Astrocyte (in vitro differentiated cells and primary cell): ENCODE measurements at regions not wholly inside any gene's neighbourhood (a gene's known extent, or its start where the extent isn't known, plus 50 kb on each side); places are given as distances from the start of the nearest gene placed in this dataset.
"Not testable (repeated sequence)": the region's sequence is repeated elsewhere in the genome, so short reads cannot be mapped to it uniquely, and the experiment has no call there.

Experiments used
- DNase-seq: peaks from one replicate; pipeline ENCODE4 v3.0.0-alpha.2; 2010; ENCODE audit warnings: low read depth
- FAIRE-seq: peaks from 2 replicates; lab custom pipeline; 2011; peaks lifted over from hg19 to GRCh38; lab: Jason Lieb, UNC
- H2AFZ ChIP-seq: 2 replicates; pipeline ENCODE4 v1.6.0; 2012; ENCODE audit warnings: low read depth, low read length, inconsistent platforms
- H3K27ac ChIP-seq: 2 replicates; pipeline ENCODE4 v1.5.1; 2011; ENCODE audit warnings: low read depth, low read length, inconsistent platforms
- H3K27me3 ChIP-seq: 2 replicates; pipeline ENCODE4 v1.6.0; 2011; ENCODE audit warnings: low read length, inconsistent platforms; ENCODE audit not compliant: insufficient read depth
- H3K36me3 ChIP-seq: 2 replicates; pipeline ENCODE4 v1.5.1; 2011; ENCODE audit warnings: low read length, inconsistent platforms; ENCODE audit not compliant: insufficient read depth
- H3K4me1 ChIP-seq: 2 replicates; pipeline ENCODE4 v1.5.1; 2011; ENCODE audit warnings: low read length, inconsistent platforms; ENCODE audit not compliant: insufficient read depth
- H3K4me2 ChIP-seq: 2 replicates; pipeline ENCODE4 v1.6.0; 2012; ENCODE audit warnings: low read length, inconsistent platforms
- H3K4me3 ChIP-seq: 2 replicates; pipeline ENCODE4 v1.5.1; 2011; ENCODE audit warnings: low read depth, mild to moderate bottlenecking, low read length, inconsistent platforms; ENCODE audit not compliant: insufficient read depth
- H3K79me2 ChIP-seq: 2 replicates; pipeline ENCODE4 v1.6.0; 2012; ENCODE audit warnings: mild to moderate bottlenecking, low read length, inconsistent platforms; ENCODE audit not compliant: insufficient read depth
- H3K9ac ChIP-seq: 2 replicates; pipeline ENCODE4 v1.6.0; 2012; ENCODE audit warnings: mild to moderate bottlenecking, low read length, inconsistent platforms
- H3K9me3 ChIP-seq: 2 replicates; pipeline ENCODE4 v1.5.1; 2012; ENCODE audit warnings: low read depth, mild to moderate bottlenecking, low read length, inconsistent platforms; ENCODE audit not compliant: insufficient read depth
- H4K20me1 ChIP-seq: 2 replicates; pipeline ENCODE4 v1.6.0; 2012; ENCODE audit warnings: low read length, inconsistent platforms; ENCODE audit not compliant: insufficient read depth
- H3K27ac Mint-ChIP-seq: one replicate; pipeline ENCODE4 v1.8.0; 2021; ENCODE audit warnings: mild to moderate bottlenecking, mixed read lengths; ENCODE audit not compliant: unreplicated experiment
- H3K27me3 Mint-ChIP-seq: one replicate; pipeline ENCODE4 v1.8.0; 2021; ENCODE audit warnings: low read depth, mixed read lengths; ENCODE audit not compliant: unreplicated experiment
- H3K36me3 Mint-ChIP-seq: one replicate; pipeline ENCODE4 v1.8.0; 2021; ENCODE audit warnings: low read depth, mixed read lengths; ENCODE audit not compliant: unreplicated experiment
- H3K4me1 Mint-ChIP-seq: one replicate; pipeline ENCODE4 v1.8.0; 2021; ENCODE audit warnings: low read depth, mixed read lengths; ENCODE audit not compliant: unreplicated experiment
- H3K4me3 Mint-ChIP-seq: one replicate; pipeline ENCODE4 v1.8.0; 2021; ENCODE audit warnings: mild to moderate bottlenecking, moderate library complexity, mixed read lengths; ENCODE audit not compliant: unreplicated experiment
- H3K9me3 Mint-ChIP-seq: one replicate; pipeline ENCODE4 v1.8.0; 2021; ENCODE audit warnings: mild to moderate bottlenecking, mixed read lengths; ENCODE audit not compliant: unreplicated experiment

DNA sequence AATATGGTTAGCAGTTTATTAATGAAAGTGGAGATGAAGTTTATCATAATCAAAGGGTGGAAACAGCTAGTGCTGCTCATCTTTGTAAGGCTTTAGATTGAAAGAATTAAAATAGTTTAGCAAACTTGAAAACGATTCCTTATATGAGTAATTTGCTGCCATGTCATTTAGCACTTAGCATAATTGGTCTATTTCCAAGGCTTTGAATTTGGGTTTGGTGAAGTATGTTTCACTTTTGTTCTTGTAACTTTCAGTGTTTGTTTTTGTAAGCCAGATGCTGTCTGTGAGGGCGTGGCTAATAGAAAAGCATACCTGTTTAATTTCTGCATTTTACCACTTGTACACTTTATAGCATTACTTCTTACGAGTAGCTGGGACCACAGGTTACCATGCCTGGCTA, 109.5 kb downstream of the LAT start:
- H3K4me1 Mint-ChIP-seq, H3K36me3 Mint-ChIP-seq, H3K79me2 ChIP-seq, H3K9me3 Mint-ChIP-seq, H3K27ac ChIP-seq, H3K36me3 ChIP-seq, H3K27me3 Mint-ChIP-seq, FAIRE-seq, H2AFZ ChIP-seq, H3K27me3 ChIP-seq, H3K4me3 ChIP-seq, H3K9me3 ChIP-seq, H4K20me1 ChIP-seq, H3K27ac Mint-ChIP-seq, DNase-seq, H3K4me2 ChIP-seq, H3K4me1 ChIP-seq, H3K9ac ChIP-seq, H3K4me3 Mint-ChIP-seq: not testable (repeated sequence)

DNA sequence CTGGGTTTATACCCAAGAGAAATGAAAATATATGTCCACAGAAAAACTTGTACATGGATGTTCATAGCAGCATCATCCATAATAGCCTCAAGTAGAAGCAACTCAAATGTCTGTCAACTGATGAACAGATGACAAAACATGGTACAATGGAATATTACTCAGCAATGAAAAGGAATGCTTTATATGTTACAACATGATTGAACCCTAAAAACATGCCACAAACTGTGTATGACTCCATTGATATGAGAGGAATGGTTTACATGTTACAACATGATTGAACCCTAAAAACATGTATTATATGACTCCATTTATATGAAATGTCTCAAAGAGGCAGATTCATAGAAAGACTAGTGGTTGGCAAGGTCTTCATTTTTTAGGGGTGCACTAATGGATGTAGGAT, 104.8 kb downstream of the LAT start:
- not testable (repeated sequence) for H3K27me3 Mint-ChIP-seq, H3K9ac ChIP-seq, H3K27ac Mint-ChIP-seq, H3K9me3 Mint-ChIP-seq, H4K20me1 ChIP-seq, DNase-seq, H3K4me3 Mint-ChIP-seq, H3K4me2 ChIP-seq, H3K4me3 ChIP-seq, H3K4me1 Mint-ChIP-seq, FAIRE-seq, H3K79me2 ChIP-seq, H3K4me1 ChIP-seq, H3K36me3 ChIP-seq, H3K36me3 Mint-ChIP-seq, H2AFZ ChIP-seq, H3K27ac ChIP-seq, H3K27me3 ChIP-seq, H3K9me3 ChIP-seq

DNA sequence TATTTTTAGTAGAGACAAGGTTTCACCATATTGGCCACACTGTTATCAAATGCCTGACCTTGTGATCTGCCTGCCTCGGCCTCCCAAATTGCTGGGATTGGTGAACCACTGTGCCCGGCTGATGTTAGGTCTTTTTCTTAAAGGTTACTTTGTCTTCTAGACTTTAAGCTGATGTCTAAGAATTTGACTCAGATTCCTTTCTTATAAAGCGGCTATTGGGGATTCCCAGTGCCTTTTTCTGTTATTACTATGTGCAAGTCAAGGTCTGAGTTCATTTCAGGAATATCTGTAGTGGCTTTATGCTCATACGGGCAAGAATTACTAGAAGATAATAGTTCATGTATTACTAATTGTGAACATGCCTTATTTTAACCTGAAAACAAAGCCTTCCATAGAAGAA, 102.8 kb downstream of the LAT start:
- H3K27ac Mint-ChIP-seq, H3K27me3 ChIP-seq, DNase-seq, H3K36me3 Mint-ChIP-seq, H2AFZ ChIP-seq, H3K9me3 Mint-ChIP-seq, H3K27me3 Mint-ChIP-seq, FAIRE-seq, H3K4me2 ChIP-seq, H3K4me1 ChIP-seq, H3K4me3 Mint-ChIP-seq, H3K27ac ChIP-seq, H3K4me3 ChIP-seq, H3K36me3 ChIP-seq, H3K4me1 Mint-ChIP-seq, H3K9me3 ChIP-seq, H3K79me2 ChIP-seq, H3K9ac ChIP-seq, H4K20me1 ChIP-seq: not testable (repeated sequence)

DNA sequence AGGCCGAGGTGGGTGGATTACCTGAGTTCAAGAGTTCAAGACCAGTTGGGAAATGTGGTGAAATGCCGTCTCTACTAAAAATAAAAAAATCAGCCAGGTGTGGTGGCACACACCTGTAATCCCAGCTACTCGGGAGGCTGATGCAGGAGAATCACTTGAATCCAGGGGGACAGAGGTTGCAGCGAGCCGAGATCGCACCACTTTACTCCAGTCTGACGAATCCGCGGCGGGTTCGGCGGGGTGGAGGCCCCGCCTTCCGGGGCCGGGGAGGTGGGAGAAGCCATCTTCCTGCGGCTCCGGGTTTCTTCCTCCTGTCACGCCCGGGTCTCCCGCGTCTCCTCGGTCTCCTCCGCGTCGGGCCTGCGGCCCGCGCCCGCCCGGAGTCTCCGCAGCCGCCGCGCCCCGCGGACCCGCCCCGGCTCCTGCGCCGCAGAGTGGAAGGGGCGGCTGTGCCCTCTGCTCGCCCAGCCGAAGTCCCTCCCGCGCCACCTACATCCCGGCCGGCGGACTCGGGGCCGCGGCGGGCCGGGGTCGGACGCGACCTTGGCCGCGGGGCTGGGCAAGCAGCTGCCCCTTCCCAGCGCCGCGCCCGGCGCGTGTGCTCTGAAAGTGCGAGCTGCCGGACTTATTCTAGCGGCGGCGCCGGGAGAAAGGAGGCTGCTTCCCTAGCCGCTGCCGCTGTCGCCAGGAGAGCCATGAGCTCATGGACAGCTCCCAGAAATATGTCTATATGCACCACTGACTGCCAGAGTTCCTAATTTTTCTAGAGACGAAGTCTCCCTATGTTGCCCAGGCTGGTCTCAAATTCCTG, 97.2 kb downstream of the LAT start:
- H3K9me3 ChIP-seq, H3K36me3 Mint-ChIP-seq, H3K4me1 ChIP-seq, H2AFZ ChIP-seq, H3K27me3 Mint-ChIP-seq, H3K36me3 ChIP-seq, H3K79me2 ChIP-seq, H4K20me1 ChIP-seq, FAIRE-seq, H3K4me1 Mint-ChIP-seq, H3K27ac ChIP-seq, H3K27me3 ChIP-seq, H3K27ac Mint-ChIP-seq, H3K9me3 Mint-ChIP-seq, H3K9ac ChIP-seq: not testable (repeated sequence)
- H3K4me3 Mint-ChIP-seq = peak overlapping the region; percentile 78
- Histone ChIP-seq H3K4me3 (peak overlapping the region; percentile 28), H3K4me2 (peak overlapping the region; percentile 67)
- peak; percentile 4 for DNase-seq

DNA sequence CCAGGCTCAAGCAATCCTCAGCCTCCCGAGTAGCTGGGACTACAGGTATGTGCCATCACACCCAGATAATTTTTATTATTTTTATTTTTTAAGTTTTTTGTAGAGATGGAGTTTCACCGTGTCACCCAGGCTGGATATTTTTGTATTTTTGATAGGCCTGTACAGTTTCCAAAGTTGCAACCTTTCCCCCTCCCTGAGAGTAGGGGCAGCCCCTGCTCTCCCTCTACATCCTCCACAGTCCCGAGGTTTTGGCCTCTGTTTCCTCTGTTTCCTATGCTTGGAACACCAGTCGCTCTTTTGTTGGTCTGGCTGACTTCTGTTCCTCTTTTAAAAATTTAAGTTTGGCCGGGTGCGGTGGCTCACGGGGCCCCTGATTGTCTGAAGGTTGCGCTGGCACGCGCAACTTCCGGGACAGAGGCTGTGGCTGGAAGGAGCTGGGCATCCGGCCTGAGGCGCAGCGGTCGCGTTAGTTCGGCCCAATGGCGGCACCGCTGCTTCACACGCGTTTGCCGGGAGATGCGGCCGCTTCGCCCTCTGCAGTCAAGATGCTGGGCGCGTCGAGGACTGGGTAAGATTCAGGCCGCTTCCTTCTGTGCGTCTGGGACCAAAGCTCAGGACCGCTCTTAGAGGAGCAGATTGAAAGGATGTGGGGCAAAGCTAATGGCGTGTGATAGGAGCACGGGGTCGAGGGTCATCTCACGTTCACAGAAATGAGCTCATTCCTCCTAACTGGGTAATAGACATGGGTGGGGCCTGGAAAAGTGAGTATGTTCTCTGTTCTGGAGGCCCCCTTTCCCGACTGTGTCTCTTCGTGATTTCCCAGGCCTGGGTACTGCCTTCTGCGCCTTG, 89.9 kb downstream of the LAT start:
- H3K4me2 ChIP-seq = peak overlapping the region; percentile 65
- not testable (repeated sequence) for H3K36me3 ChIP-seq, H4K20me1 ChIP-seq, H3K4me1 Mint-ChIP-seq, H3K9ac ChIP-seq, H3K27me3 Mint-ChIP-seq, H3K27ac ChIP-seq, H3K79me2 ChIP-seq, H3K36me3 Mint-ChIP-seq, H3K9me3 Mint-ChIP-seq, H3K4me3 Mint-ChIP-seq, FAIRE-seq, H3K9me3 ChIP-seq, H3K4me3 ChIP-seq, H3K4me1 ChIP-seq, H3K27me3 ChIP-seq, H3K27ac Mint-ChIP-seq
- DNase-seq = peak; percentile 26
- H2AFZ ChIP-seq = peak overlapping the region; percentile 83

DNA sequence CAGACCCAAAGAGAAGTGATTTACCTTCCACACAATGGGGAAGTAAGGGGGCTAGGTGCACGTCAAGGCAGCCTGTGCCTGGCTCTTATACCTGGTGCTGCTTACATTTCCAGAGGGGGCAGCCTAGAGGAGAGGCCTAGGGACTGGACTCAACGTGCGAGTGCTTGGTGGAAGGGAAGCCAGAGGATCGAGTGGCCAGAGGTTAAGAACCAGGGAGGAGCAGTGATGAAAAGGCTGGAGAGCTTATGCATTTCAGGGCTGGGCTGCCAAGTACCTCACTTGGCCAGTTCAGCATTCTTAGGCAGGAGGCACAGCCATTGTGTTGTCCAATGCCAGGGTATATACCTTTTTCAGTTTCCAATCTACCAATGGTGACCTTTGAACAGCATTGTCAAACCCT, 77.4 kb downstream of the LAT start:
- H3K79me2 ChIP-seq, H2AFZ ChIP-seq, DNase-seq, H4K20me1 ChIP-seq, H3K27me3 Mint-ChIP-seq, H3K27ac Mint-ChIP-seq, H3K4me1 ChIP-seq, FAIRE-seq, H3K36me3 ChIP-seq, H3K9me3 Mint-ChIP-seq, H3K4me1 Mint-ChIP-seq, H3K4me2 ChIP-seq, H3K9ac ChIP-seq, H3K4me3 Mint-ChIP-seq, H3K36me3 Mint-ChIP-seq, H3K4me3 ChIP-seq, H3K27ac ChIP-seq, H3K9me3 ChIP-seq, H3K27me3 ChIP-seq: not testable (repeated sequence)
